ENCODE measurements at regions not wholly inside any gene's neighbourhood (a gene's known extent, or its start where the extent isn't known, plus 50 kb on each side); places are given as distances from the start of the nearest gene placed in this dataset.

GRCh38 chr15:35944945-35945585 is 399.1 kb upstream of the DPH6 start:
- no peak for ATAC-seq
- in situ Hi-C loops (cut with HindIII; ENCODE audit: low pct_unique_long_range_greater_than_20kb, low sequenced_read_pairs), result no loop called here
- CTCF ChIA-PET, result interaction anchor here (0.6 kb wide), 1 partner anchor 194 kb away, joined by 5 read pairs; no protein-coding TSS in a partner anchor

DNA sequence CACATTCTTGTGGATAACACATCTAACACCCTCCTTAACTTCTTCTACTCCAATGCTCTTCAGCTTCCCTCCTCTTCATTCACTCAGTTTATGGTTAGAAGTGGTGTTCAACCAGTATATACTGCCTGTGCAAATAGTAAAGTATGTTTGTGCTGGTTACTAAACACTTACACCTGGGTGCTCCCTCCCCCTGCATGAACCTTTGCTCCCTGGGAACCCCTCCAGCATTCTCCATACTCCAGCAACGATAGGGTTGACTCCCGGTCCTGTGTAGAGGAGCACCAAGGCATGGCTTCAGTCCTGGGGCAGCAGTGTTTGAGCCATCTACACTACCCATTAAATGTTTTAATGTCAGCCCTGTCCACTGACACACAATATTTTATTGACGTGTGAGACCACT is 407.5 kb upstream of the DPH6 start:
- ATAC-seq, result no peak
- POLR2A ChIA-PET, result no interaction called here
- no TSS peak for BruUV-seq (replicated peaks)
- H3K27me3 ChIP-seq (ENCODE audit: control insufficient read depth, insufficient read depth, low read length), result no peaks in the 10 kb centered on the region
- in situ Hi-C loops (cut with HindIII; ENCODE audit: low pct_unique_long_range_greater_than_20kb, low sequenced_read_pairs), result no loop called here
- no peak for DNase-seq (ENCODE audit: low read depth, low spot score)
- intact Hi-C loops (cut with micrococcal nuclease; ENCODE audit: unreplicated experiment), result no loop called here
- CTCF ChIA-PET, result no interaction called here
- TF ChIP-seq TCF7L2 (IDR thresholded peaks at IDR 0.05; ENCODE audit: low read depth, low read length), result no peak
- TF ChIP-seq CTCF (IDR thresholded peaks at IDR 0.05), result no peak
- no peak for TF ChIP-seq POLR2AphosphoS5 (IDR thresholded peaks at IDR 0.05; ENCODE audit: low read depth, low read length)
- TF ChIP-seq, protein P1, sequence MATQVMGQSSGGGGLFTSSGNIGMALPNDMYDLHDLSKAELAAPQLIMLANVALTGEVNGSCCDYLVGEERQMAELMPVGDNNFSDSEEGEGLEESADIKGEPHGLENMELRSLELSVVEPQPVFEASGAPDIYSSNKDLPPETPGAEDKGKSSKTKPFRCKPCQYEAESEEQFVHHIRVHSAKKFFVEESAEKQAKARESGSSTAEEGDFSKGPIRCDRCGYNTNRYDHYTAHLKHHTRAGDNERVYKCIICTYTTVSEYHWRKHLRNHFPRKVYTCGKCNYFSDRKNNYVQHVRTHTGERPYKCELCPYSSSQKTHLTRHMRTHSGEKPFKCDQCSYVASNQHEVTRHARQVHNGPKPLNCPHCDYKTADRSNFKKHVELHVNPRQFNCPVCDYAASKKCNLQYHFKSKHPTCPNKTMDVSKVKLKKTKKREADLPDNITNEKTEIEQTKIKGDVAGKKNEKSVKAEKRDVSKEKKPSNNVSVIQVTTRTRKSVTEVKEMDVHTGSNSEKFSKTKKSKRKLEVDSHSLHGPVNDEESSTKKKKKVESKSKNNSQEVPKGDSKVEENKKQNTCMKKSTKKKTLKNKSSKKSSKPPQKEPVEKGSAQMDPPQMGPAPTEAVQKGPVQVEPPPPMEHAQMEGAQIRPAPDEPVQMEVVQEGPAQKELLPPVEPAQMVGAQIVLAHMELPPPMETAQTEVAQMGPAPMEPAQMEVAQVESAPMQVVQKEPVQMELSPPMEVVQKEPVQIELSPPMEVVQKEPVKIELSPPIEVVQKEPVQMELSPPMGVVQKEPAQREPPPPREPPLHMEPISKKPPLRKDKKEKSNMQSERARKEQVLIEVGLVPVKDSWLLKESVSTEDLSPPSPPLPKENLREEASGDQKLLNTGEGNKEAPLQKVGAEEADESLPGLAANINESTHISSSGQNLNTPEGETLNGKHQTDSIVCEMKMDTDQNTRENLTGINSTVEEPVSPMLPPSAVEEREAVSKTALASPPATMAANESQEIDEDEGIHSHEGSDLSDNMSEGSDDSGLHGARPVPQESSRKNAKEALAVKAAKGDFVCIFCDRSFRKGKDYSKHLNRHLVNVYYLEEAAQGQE (IDR thresholded peaks at IDR 0.05; ENCODE audit: insufficient read depth in 1 of 2, low read depth in 2 of 2, low read length in 1 of 2), result no peak
- no peak for TF ChIP-seq SIN3A (IDR thresholded peaks at IDR 0.05; ENCODE audit: borderline replicate concordance, insufficient read depth, low read depth, low read length)
- H3K4me3 ChIP-seq (ENCODE audit: low read depth in 2 of 2, low read length in 2 of 2), result no peak overlapping the region
- no peak overlapping the region for H3K27ac ChIP-seq (ENCODE audit: low read length)
- H3K9me3 ChIP-seq (ENCODE audit: control insufficient read depth, insufficient read depth, low read depth, low read length), result no peaks in the 10 kb centered on the region
- H3K36me3 ChIP-seq (ENCODE audit: control insufficient read depth, insufficient read depth, low read length), result no peaks in the 10 kb centered on the region
- no peaks in the 10 kb centered on the region for H3K4me1 ChIP-seq (ENCODE audit: control insufficient read depth, insufficient read depth, low read length)

More at GRCh38 chr15:35944945-35945585, 399.1 kb upstream of the DPH6 start:
- Histone ChIP-seq H3K4me1 (ENCODE audit: control insufficient read depth, insufficient read depth, low read length) (no peaks in the 10 kb centered on the region), H3K27ac (ENCODE audit: low read length) (no peak overlapping the region), H3K4me3 (ENCODE audit: low read depth in 2 of 2, low read length in 2 of 2) (no peak overlapping the region), H3K9me3 (ENCODE audit: control insufficient read depth, insufficient read depth, low read depth, low read length) (no peaks in the 10 kb centered on the region), H3K27me3 (ENCODE audit: control insufficient read depth, insufficient read depth, low read length) (no peaks in the 10 kb centered on the region), H3K36me3 (ENCODE audit: control insufficient read depth, insufficient read depth, low read length) (no peaks in the 10 kb centered on the region)
- intact Hi-C loops (cut with micrococcal nuclease; ENCODE audit: unreplicated experiment), result loop anchor here (10.0 kb wide), 1 partner anchor 190 kb away; no protein-coding TSS in a partner anchor
- BruUV-seq (replicated peaks), result no TSS peak
- POLR2A ChIA-PET, result interaction anchor here (0.6 kb wide), 1 partner anchor 655 kb away, joined by 5 read pairs; no protein-coding TSS in a partner anchor
- no peak for TF ChIP-seq TCF7L2 (IDR thresholded peaks at IDR 0.05; ENCODE audit: low read depth, low read length)
- no peak for DNase-seq (ENCODE audit: low read depth, low spot score)

DNA sequence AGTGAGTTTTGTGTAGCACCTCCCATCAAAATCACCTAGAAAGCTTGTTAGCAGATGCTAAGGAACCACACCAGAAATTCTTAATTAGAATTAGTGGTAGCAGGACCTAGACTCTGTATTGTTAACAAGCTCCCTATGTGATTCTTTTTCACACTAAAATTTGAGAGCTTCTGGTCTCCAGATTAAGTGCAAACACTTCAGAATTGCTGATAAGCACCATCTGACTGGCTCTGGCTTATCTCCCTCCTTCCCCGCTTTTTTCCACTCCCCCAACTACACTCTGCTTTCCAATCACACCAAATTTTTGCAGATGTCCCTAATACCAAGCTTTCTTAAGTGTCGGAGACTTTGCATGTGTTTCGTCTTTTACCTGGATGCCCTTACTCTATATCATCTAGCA is 410.1 kb upstream of the DPH6 start:
- no peaks in the 10 kb centered on the region for H3K9me3 ChIP-seq (ENCODE audit: control insufficient read depth, insufficient read depth, low read depth, low read length)
- no peaks in the 10 kb centered on the region for H3K27me3 ChIP-seq (ENCODE audit: control insufficient read depth, insufficient read depth, low read length)
- POLR2A ChIA-PET, result no interaction called here
- in situ Hi-C loops (cut with HindIII; ENCODE audit: low pct_unique_long_range_greater_than_20kb, low sequenced_read_pairs) (no loop called here), intact Hi-C loops (cut with micrococcal nuclease; ENCODE audit: unreplicated experiment) (no loop called here)
- no peak for DNase-seq (ENCODE audit: low read depth, low spot score)
- H3K4me3 ChIP-seq (ENCODE audit: low read depth in 2 of 2, low read length in 2 of 2), result no peak overlapping the region
- BruUV-seq (replicated peaks), result no TSS peak
- TF ChIP-seq, protein P1 (IDR thresholded peaks at IDR 0.05; ENCODE audit: insufficient read depth in 1 of 2, low read depth in 2 of 2, low read length in 1 of 2), result no peak
- TF ChIP-seq POLR2AphosphoS5 (IDR thresholded peaks at IDR 0.05; ENCODE audit: low read depth, low read length), result no peak
- TF ChIP-seq SIN3A (IDR thresholded peaks at IDR 0.05; ENCODE audit: borderline replicate concordance, insufficient read depth, low read depth, low read length), result no peak
- H3K36me3 ChIP-seq (ENCODE audit: control insufficient read depth, insufficient read depth, low read length), result no peaks in the 10 kb centered on the region
- no peaks in the 10 kb centered on the region for H3K4me1 ChIP-seq (ENCODE audit: control insufficient read depth, insufficient read depth, low read length)
- CTCF ChIA-PET, result interaction anchor here (0.6 kb wide), 1 partner anchor 99 kb away, joined by 6 read pairs; no protein-coding TSS in a partner anchor
- no peak overlapping the region for H3K27ac ChIP-seq (ENCODE audit: low read length)
- no peak for ATAC-seq

All from Panc1 (cell line).